B cell (primary cell): ENCODE measurements at regions not wholly inside any gene's neighbourhood (a gene's known extent, or its start where the extent isn't known, plus 50 kb on each side); places are given as distances from the start of the nearest gene placed in this dataset.

ENCODE experiments used
- EZH2 ChIP-seq: IDR thresholded peaks from 2 replicates; pipeline ENCODE4 v1.6.1; 2012; ENCODE audit warnings: borderline replicate concordance, low read depth, mild to moderate bottlenecking, moderate library complexity, low read length; ENCODE audit not compliant: insufficient read depth, poor library complexity, severe bottlenecking
- TF ChIP-seq, protein P1 (sequence below): fragments of 200-600 bp; IDR thresholded peaks from one replicate; pipeline ENCODE4 v1.8.0; 2022; ENCODE audit warnings: antibody characterized with exemption, mild to moderate bottlenecking

DNA sequence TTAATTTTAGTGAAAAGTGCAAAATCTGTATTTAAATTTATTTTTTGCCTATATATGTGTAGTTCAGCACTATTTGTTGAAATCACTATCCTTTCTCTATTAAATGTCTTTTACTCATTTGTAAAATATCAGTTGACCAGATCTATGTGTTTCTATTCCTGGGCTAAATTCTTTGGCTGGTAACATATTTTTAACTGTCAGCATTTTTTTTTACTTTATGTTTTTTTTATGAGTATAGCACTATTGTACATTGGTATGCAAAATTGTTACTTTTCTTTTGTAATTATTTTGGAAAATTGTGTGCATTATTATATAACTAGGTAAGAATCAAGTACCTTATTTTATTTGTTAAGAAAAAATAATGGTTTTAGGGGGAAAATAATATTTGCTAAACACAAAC lies 582.8 kb upstream of the ADGRB3 start:
- TF ChIP-seq, protein P1, sequence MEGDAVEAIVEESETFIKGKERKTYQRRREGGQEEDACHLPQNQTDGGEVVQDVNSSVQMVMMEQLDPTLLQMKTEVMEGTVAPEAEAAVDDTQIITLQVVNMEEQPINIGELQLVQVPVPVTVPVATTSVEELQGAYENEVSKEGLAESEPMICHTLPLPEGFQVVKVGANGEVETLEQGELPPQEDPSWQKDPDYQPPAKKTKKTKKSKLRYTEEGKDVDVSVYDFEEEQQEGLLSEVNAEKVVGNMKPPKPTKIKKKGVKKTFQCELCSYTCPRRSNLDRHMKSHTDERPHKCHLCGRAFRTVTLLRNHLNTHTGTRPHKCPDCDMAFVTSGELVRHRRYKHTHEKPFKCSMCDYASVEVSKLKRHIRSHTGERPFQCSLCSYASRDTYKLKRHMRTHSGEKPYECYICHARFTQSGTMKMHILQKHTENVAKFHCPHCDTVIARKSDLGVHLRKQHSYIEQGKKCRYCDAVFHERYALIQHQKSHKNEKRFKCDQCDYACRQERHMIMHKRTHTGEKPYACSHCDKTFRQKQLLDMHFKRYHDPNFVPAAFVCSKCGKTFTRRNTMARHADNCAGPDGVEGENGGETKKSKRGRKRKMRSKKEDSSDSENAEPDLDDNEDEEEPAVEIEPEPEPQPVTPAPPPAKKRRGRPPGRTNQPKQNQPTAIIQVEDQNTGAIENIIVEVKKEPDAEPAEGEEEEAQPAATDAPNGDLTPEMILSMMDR: no peak
- no peak for TF ChIP-seq EZH2
